Left lobe of liver (tissue), 2 donors: ENCODE measurements at regions not wholly inside any gene's neighbourhood (a gene's known extent, or its start where the extent isn't known, plus 50 kb on each side); places are given as distances from the start of the nearest gene placed in this dataset.

Source experiments
- ATAC-seq: fragments of 200-7000 bp; cut with Tn5 transposase; one replicate; pipeline ENCODE4 v1.9.1; 2020; ENCODE audit warnings: mild to moderate bottlenecking, moderate library complexity
- DNase-seq: peaks from one replicate; pipeline ENCODE4 v3.0.0-alpha.2; 2020; ENCODE audit warnings: low spot score
- donor health status: DM: no; HTN: no; CAD: no; lungs with moderate emphysema.
- donor health status: DM: no; HTN: yes; CAD: no.

GRCh38 chr11:93959663-93960062 lies 61.5 kb upstream of the HEPHL1 start:
- DNase-seq (no peak), ATAC-seq (no peak)

- ATAC-seq (no peak), DNase-seq (no peak)
These were observed 58.1 kb upstream of the HEPHL1 start for GRCh38 chr11:93963072-93963471.

- DNase-seq (no peak), ATAC-seq (no peak)
These were observed 53.9 kb upstream of the HEPHL1 start for GRCh38 chr11:93967258-93967657.

- ATAC-seq = no peak
- no peak for DNase-seq
These were observed 53.2 kb upstream of the HEPHL1 start for GRCh38 chr11:93967944-93968343.

GRCh38 chr11:93969925-93970922 lies 50.9 kb upstream of the HEPHL1 start:
- ATAC-seq (no peak), DNase-seq (no peak)
